PC-9 (cell line): ENCODE measurements at regions not wholly inside any gene's neighbourhood (a gene's known extent, or its start where the extent isn't known, plus 50 kb on each side); places are given as distances from the start of the nearest gene placed in this dataset.
A peak's percentile ranks its signal among the peaks of the same experiment; 100 is the strongest.

ENCODE experiments used
- BruUV-seq: library from RNA; stranded (reverse); fragments of 400-500 nt; replicated peaks from 2 replicates; lab custom pipeline; 2021; lab: Mats Ljungman, UMichigan
- CTCF ChIA-PET: fragments of 300-600 bp; sonication (Branson Sonifier 250); formaldehyde crosslinking; loops from one replicate; lab custom pipeline; 2022; ENCODE audit warnings: antibody characterized with exemption; lab: Charles Lee
- POLR2A ChIA-PET: fragments of 300-600 bp; sonication (Branson Sonifier 250); formaldehyde crosslinking; loops from one replicate; lab custom pipeline; 2022; ENCODE audit warnings: antibody characterized with exemption; ENCODE audit not compliant: unreplicated experiment; lab: Charles Lee
- DNase-seq, 2 experiments: peaks; one replicate each; pipeline versions ENCODE4 v3.0.0 to v3.0.0-alpha.2; 2015 to 2022; ENCODE audit warnings: mixed read lengths in 1 of 2
- H2AFZ ChIP-seq: fragments of 200-600 bp; sonication (generic); 2 replicates; pipeline ENCODE4 v1.8.1; 2017; ENCODE audit warnings: antibody characterized with exemption
- H3F3A ChIP-seq: fragments of 200-600 bp; sonication (generic); 2 replicates; pipeline ENCODE4 v1.8.1; 2017; ENCODE audit warnings: antibody characterized with exemption, mild to moderate bottlenecking, low read depth; ENCODE audit not compliant: insufficient read depth
- H3K27ac ChIP-seq: fragments of 200-600 bp; sonication (generic); 2 replicates; pipeline ENCODE4 v1.6.1; 2016; ENCODE audit warnings: mixed run types
- H3K27me3 ChIP-seq: fragments of 200-600 bp; sonication (generic); 2 replicates; pipeline ENCODE4 v1.6.1; 2016; ENCODE audit warnings: low read depth, mixed run types; ENCODE audit not compliant: insufficient read depth
- H3K36me3 ChIP-seq: fragments of 200-600 bp; sonication (generic); 2 replicates; pipeline ENCODE4 v1.6.1; 2016; ENCODE audit warnings: low read depth, mixed run types
- H3K4me1 ChIP-seq: fragments of 200-600 bp; sonication (generic); replicated peaks from 2 replicates; pipeline ENCODE4 v1.6.1; 2016; ENCODE audit warnings: mixed run types; ENCODE audit not compliant: insufficient read depth
- H3K4me2 ChIP-seq: fragments of 200-600 bp; sonication (generic); 2 replicates; pipeline ENCODE4 v1.6.1; 2017; ENCODE audit warnings: mixed run types
- H3K4me3 ChIP-seq: fragments of 200-600 bp; sonication (generic); 2 replicates; pipeline ENCODE4 v1.6.1; 2016; ENCODE audit warnings: mixed run types
- H3K79me2 ChIP-seq: fragments of 200-600 bp; sonication (generic); 2 replicates; pipeline ENCODE4 v1.6.1; 2017; ENCODE audit warnings: low read depth, mixed run types
- H3K9me2 ChIP-seq: fragments of 200-600 bp; sonication (generic); 2 replicates; pipeline ENCODE4 v1.8.1; 2017; ENCODE audit warnings: mild to moderate bottlenecking; ENCODE audit not compliant: insufficient read depth
- H3K9me3 ChIP-seq: fragments of 200-600 bp; sonication (generic); 2 replicates; pipeline ENCODE4 v1.8.1; 2016; ENCODE audit warnings: low read depth; ENCODE audit not compliant: insufficient read depth
- H4K20me1 ChIP-seq: fragments of 200-600 bp; sonication (generic); 2 replicates; pipeline ENCODE4 v1.8.1; 2017; ENCODE audit not compliant: insufficient read depth
- CTCF ChIP-seq: fragments of 200-600 bp; sonication (generic); conservative IDR thresholded peaks from 2 replicates; pipeline ENCODE4 v1.6.1; 2017; ENCODE audit warnings: mixed run types, antibody characterized with exemption, mild to moderate bottlenecking, moderate library complexity
- EZH2 ChIP-seq: fragments of 200-600 bp; sonication (generic); IDR thresholded peaks from 2 replicates; pipeline ENCODE4 v1.8.0; 2017; ENCODE audit warnings: antibody characterized with exemption, low read depth
- intact Hi-C: fragments of 100-400 bp; cut with micrococcal nuclease; formaldehyde crosslinking; loops from one replicate; pipeline ENCODE4 v1.10.0; 2022; ENCODE audit not compliant: unreplicated experiment

GRCh38 chr6:145497006-145497405, 238.3 kb downstream of the EPM2A start:
- Histone ChIP-seq H3K79me2 (no peaks in the 10 kb centered on the region), H3K9me3 (peaks cover 8% of the 10 kb centered on the region; the same call in 1 of the 2 replicates), H3K4me1 (no peaks in the 10 kb centered on the region), H3K9me2 (no peaks in the 10 kb centered on the region), H3F3A (no peaks in the 10 kb centered on the region), H4K20me1 (no peaks in the 10 kb centered on the region), H3K27ac (no peak overlapping the region), H3K36me3 (no peaks in the 10 kb centered on the region), H2AFZ (no peak overlapping the region), H3K4me3 (no peak overlapping the region), H3K27me3 (no peaks in the 10 kb centered on the region), H3K4me2 (no peak overlapping the region)
- no TSS peak for BruUV-seq
- CTCF ChIA-PET, result no interaction called here
- no peak for DNase-seq
- intact Hi-C loops, result no loop called here
- POLR2A ChIA-PET, result no interaction called here
- TF ChIP-seq CTCF, result no peak
- TF ChIP-seq EZH2, result no peak

GRCh38 chr6:145498425-145498824, 236.9 kb downstream of the EPM2A start:
- H2AFZ ChIP-seq, result no peak overlapping the region
- intact Hi-C loops, result no loop called here
- ChIA-PET POLR2A (no interaction called here), CTCF (no interaction called here)
- no peak for DNase-seq
- no peaks in the 10 kb centered on the region for H3F3A ChIP-seq
- no peak overlapping the region for H3K4me3 ChIP-seq
- H4K20me1 ChIP-seq, result no peaks in the 10 kb centered on the region
- H3K79me2 ChIP-seq, result no peaks in the 10 kb centered on the region
- no TSS peak for BruUV-seq
- no peaks in the 10 kb centered on the region for H3K27me3 ChIP-seq
- 0 out of 2 replicates have a peak, but pooled peaks cover 7% of the 10 kb centered on the region for H3K4me1 ChIP-seq
- H3K4me2 ChIP-seq, result no peak overlapping the region
- no peaks in the 10 kb centered on the region for H3K36me3 ChIP-seq
- H3K9me3 ChIP-seq, result peaks cover 8% of the 10 kb centered on the region; the same call in 1 of the 2 replicates
- no peak overlapping the region for H3K27ac ChIP-seq
- TF ChIP-seq CTCF (no peak), EZH2 (no peak)
- no peaks in the 10 kb centered on the region for H3K9me2 ChIP-seq

- Histone ChIP-seq H3K9me3 (no peaks in the 10 kb centered on the region; the same call in 1 of the 2 replicates), H3K4me3 (no peak overlapping the region), H3K4me1 (0 out of 2 replicates have a peak, but pooled peaks cover 7% of the 10 kb centered on the region), H3K4me2 (no peak overlapping the region), H3K9me2 (no peaks in the 10 kb centered on the region), H3K79me2 (no peaks in the 10 kb centered on the region), H3K27ac (no peak overlapping the region), H4K20me1 (no peaks in the 10 kb centered on the region), H2AFZ (no peak overlapping the region), H3K27me3 (no peaks in the 10 kb centered on the region), H3K36me3 (no peaks in the 10 kb centered on the region), H3F3A (no peaks in the 10 kb centered on the region)
- peak in 1 of 2 experiments; percentile 40 for DNase-seq
- CTCF ChIA-PET, result no interaction called here
- POLR2A ChIA-PET, result interaction anchor here (0.5 kb wide), 1 partner anchor 19 kb away, joined by 5 read pairs; no protein-coding TSS in a partner anchor
- no peak for TF ChIP-seq EZH2
- no peak for TF ChIP-seq CTCF
- BruUV-seq, result no TSS peak
- intact Hi-C loops, result no loop called here
These were observed 232.9 kb downstream of the EPM2A start for GRCh38 chr6:145502416-145502815.
